GM12878 (cell line): ENCODE measurements at regions not wholly inside any gene's neighbourhood (a gene's known extent, or its start where the extent isn't known, plus 50 kb on each side); places are given as distances from the start of the nearest gene placed in this dataset.

Source experiments
- ATAC-seq: fragments of 200-7000 bp; cut with Tn5 transposase; 3 replicates; pipeline ENCODE4 v1.9.1; 2020; ENCODE audit warnings: mild to moderate bottlenecking, moderate library complexity
- BruUV-seq: library from RNA; stranded (reverse); fragments of 400-500 nt; replicated peaks from 2 replicates; lab custom pipeline; 2021; lab: Mats Ljungman, UMichigan
- CTCF ChIA-PET: fragments of 300-600 bp; sonication (Branson Sonifier 250); formaldehyde crosslinking; extraction: SDS; loops from one replicate; lab custom pipeline; 2021; ENCODE audit warnings: inconsistent platforms; lab: Yijun Ruan, JAX
- POLR2A ChIA-PET: fragments of 350-600 bp; formaldehyde crosslinking; extraction: SDS; loops from one replicate; lab custom pipeline; 2021; ENCODE audit warnings: inconsistent platforms; lab: Charles Lee
- RAD21 ChIA-PET: fragments of 300-600 bp; sonication (Branson Sonifier 250); formaldehyde crosslinking; loops from one replicate; lab custom pipeline; 2023; ENCODE audit warnings: antibody characterized with exemption; ENCODE audit not compliant: unreplicated experiment; lab: Charles Lee
- SMC1A ChIA-PET: fragments of 300-600 bp; sonication (Branson Sonifier 250); formaldehyde crosslinking; loops from one replicate; lab custom pipeline; 2023; ENCODE audit not compliant: unreplicated experiment, uncharacterized antibody; lab: Charles Lee
- DNase-seq: peaks from one replicate; pipeline ENCODE4 v3.0.0-alpha.2; 2011; ENCODE audit warnings: low read depth, low spot score
- FAIRE-seq: peaks from 3 replicates; lab custom pipeline; 2011; peaks lifted over from hg19 to GRCh38; lab: Jason Lieb, UNC
- H2AFZ ChIP-seq: 2 replicates; pipeline ENCODE4 v1.6.0; 2011; ENCODE audit warnings: low read depth, low read length, control low read depth; ENCODE audit not compliant: control insufficient read depth
- H3K27ac ChIP-seq: 2 replicates; pipeline ENCODE4 v1.5.1; 2011; ENCODE audit warnings: control low read depth; ENCODE audit not compliant: control insufficient read depth, insufficient read depth
- H3K27me3 ChIP-seq, 2 experiments: replicated peaks in 1 of 2; 2 replicates each; pipeline versions ENCODE4 v1.6.0 to v1.6.1; 2011; ENCODE audit warnings: low read length in 1 of 2; ENCODE audit not compliant: control insufficient read depth in 2 of 2, insufficient read depth in 2 of 2
- H3K36me3 ChIP-seq, 2 experiments: 2 replicates each; pipeline ENCODE4 v1.5.1; 2011; ENCODE audit warnings: low read length in 1 of 2; ENCODE audit not compliant: control insufficient read depth in 2 of 2, insufficient read depth in 2 of 2
- H3K4me1 ChIP-seq: 2 replicates; pipeline ENCODE4 v1.6.1; 2011; ENCODE audit warnings: mild to moderate bottlenecking, low read length, moderate library complexity, mixed read lengths; ENCODE audit not compliant: control insufficient read depth, insufficient read depth
- H3K4me2 ChIP-seq: 2 replicates; pipeline ENCODE4 v1.6.0; 2011; ENCODE audit warnings: control low read depth; ENCODE audit not compliant: control insufficient read depth, insufficient read depth
- H3K4me3 ChIP-seq: fragments of 200-600 bp; sonication (generic); 2 replicates; pipeline ENCODE4 v1.5.1; 2016
- H3K79me2 ChIP-seq: 2 replicates; pipeline ENCODE4 v1.6.0; 2011; ENCODE audit warnings: low read length; ENCODE audit not compliant: control insufficient read depth, insufficient read depth
- H3K9ac ChIP-seq: 2 replicates; pipeline ENCODE4 v1.8.0; 2011; ENCODE audit warnings: low read length, control low read depth, mixed read lengths; ENCODE audit not compliant: control insufficient read depth, insufficient read depth
- H3K9me3 ChIP-seq: replicated peaks from 3 replicates; pipeline ENCODE4 v1.5.1; 2011; ENCODE audit warnings: mild to moderate bottlenecking, low read length; ENCODE audit not compliant: control insufficient read depth, insufficient read depth
- H4K20me1 ChIP-seq: 2 replicates; pipeline ENCODE4 v1.6.0; 2011; ENCODE audit not compliant: control insufficient read depth, insufficient read depth
- BCL11A ChIP-seq: IDR thresholded peaks from 2 replicates; pipeline ENCODE4 v1.6.1; 2011; ENCODE audit warnings: low read depth, low read length
- CHD1 ChIP-seq: IDR thresholded peaks from 2 replicates; pipeline ENCODE4 v1.6.1; 2012; ENCODE audit warnings: low read depth, low read length, improper control_type of control experiment
- EP300 ChIP-seq, 2 experiments: fragments of 150-350 bp in 1 of 2; IDR thresholded peaks; 2 replicates each; pipeline ENCODE4 v1.6.1; 2011 to 2012; ENCODE audit warnings: low read depth in 2 of 2, low read length in 2 of 2, borderline replicate concordance in 1 of 2, improper control_type of control experiment in 1 of 2, inconsistent platforms in 1 of 2; ENCODE audit not compliant: control insufficient read depth in 1 of 2
- HCFC1 ChIP-seq: fragments of 150-350 bp; IDR thresholded peaks from 2 replicates; pipeline ENCODE4 v1.6.1; 2014; ENCODE audit warnings: low read length
- MEF2A ChIP-seq: IDR thresholded peaks from 2 replicates; pipeline ENCODE4 v1.6.1; 2011; ENCODE audit warnings: low read depth, mild to moderate bottlenecking, low read length, moderate library complexity; ENCODE audit not compliant: insufficient read depth
- PML ChIP-seq: IDR thresholded peaks from 2 replicates; pipeline ENCODE4 v1.6.1; 2012; ENCODE audit warnings: low read length, inconsistent platforms
- RAD21 ChIP-seq: IDR thresholded peaks from 2 replicates; pipeline ENCODE4 v1.6.1; 2011; ENCODE audit warnings: mild to moderate bottlenecking, low read depth, low read length, moderate library complexity; ENCODE audit not compliant: insufficient read depth
- TCF7 ChIP-seq: IDR thresholded peaks from 2 replicates; pipeline ENCODE4 v1.6.1; 2014; ENCODE audit warnings: antibody characterized with exemption, borderline replicate concordance
- WRNIP1 ChIP-seq: IDR thresholded peaks from 2 replicates; pipeline ENCODE4 v1.6.1; 2011; ENCODE audit warnings: low read depth, low read length, improper control_type of control experiment, borderline replicate concordance
- WGBS: methylation state at CpG from one replicate; pipeline ENCODE4 v1.1.6; 2016; ENCODE audit warnings: low lambda C conversion rate; ENCODE audit not compliant: insufficient replicate concordance, insufficient coverage; ENCODE audit errors: missing lambda C conversion rate; 5-methylcytosine and 5-hydroxymethylcytosine counted together
- in situ Hi-C: fragments of 300-500 bp; cut with MboI; formaldehyde crosslinking; loops from 9 replicates; pipeline ENCODE4 v1.14.3; 2018; ENCODE audit warnings: mixed read lengths
- intact Hi-C: fragments of 100-400 bp; cut with micrococcal nuclease; formaldehyde crosslinking; loops from one replicate; pipeline ENCODE4 v1.14.2; 2022; ENCODE audit not compliant: unreplicated experiment

GRCh38 chr2:65918760-65919187 is 486.4 kb upstream of the SPRED2 start:
- no peak overlapping the region for H3K27ac ChIP-seq
- ChIA-PET CTCF (no interaction called here), POLR2A (no interaction called here), RAD21 (interaction anchor here (0.5 kb wide), 1 partner anchor 278 kb away, joined by 3 read pairs; no protein-coding TSS in a partner anchor), SMC1A (interaction anchor here (0.6 kb wide), 1 partner anchor 62 kb away, joined by 3 read pairs; no protein-coding TSS in a partner anchor)
- 0% methylated on average over 3 of the region's 3 CpGs for WGBS
- no peaks in the 10 kb centered on the region for H3K79me2 ChIP-seq
- H4K20me1 ChIP-seq, result no peaks in the 10 kb centered on the region
- H3K36me3 ChIP-seq, result no peaks in the 10 kb centered on the region
- no peak overlapping the region for H3K4me2 ChIP-seq
- DNase-seq (no peak), ATAC-seq (no peak), FAIRE-seq (peak; percentile 35)
- no peak overlapping the region for H3K9ac ChIP-seq
- H3K27me3 ChIP-seq, result no peaks in the 10 kb centered on the region; a peak in 1 of 4 replicates
- H3K9me3 ChIP-seq, result no peaks in the 10 kb centered on the region
- no peak overlapping the region for H3K4me3 ChIP-seq
- no TSS peak for BruUV-seq
- in situ Hi-C loops, result no loop called here
- TF ChIP-seq MEF2A (no peak), RAD21 (peak; percentile 52; the same call in 1 of the 2 replicates), TCF7 (peak; percentile 59; the same call in 1 of the 2 replicates)
- intact Hi-C loops, result no loop called here
- no peaks in the 10 kb centered on the region for H3K4me1 ChIP-seq
- H2AFZ ChIP-seq, result no peak overlapping the region

GRCh38 chr2:65917986-65918385 is 485.6 kb upstream of the SPRED2 start:
- FAIRE-seq, result no peak
- no peaks in the 10 kb centered on the region for H4K20me1 ChIP-seq
- no peak for DNase-seq
- in situ Hi-C loops (no loop called here), intact Hi-C loops (no loop called here)
- POLR2A ChIA-PET, result no interaction called here
- no peak overlapping the region for H3K9ac ChIP-seq
- TF ChIP-seq EP300 (IDR thresholded peaks at IDR 0.05; ENCODE audit: borderline replicate concordance in 1 of 2, control insufficient read depth in 1 of 2, low read depth in 2 of 2, low read length in 2 of 2) (no peak), HCFC1 (no peak), CHD1 (no peak), PML (no peak), BCL11A (no peak), WRNIP1 (no peak)
- no peaks in the 10 kb centered on the region for H3K36me3 ChIP-seq
- no peaks in the 10 kb centered on the region for H3K4me1 ChIP-seq
- H3K27me3 ChIP-seq, result no peaks in the 10 kb centered on the region; a peak in 1 of 4 replicates
- BruUV-seq, result no TSS peak
- no peak overlapping the region for H3K27ac ChIP-seq
- H2AFZ ChIP-seq, result no peak overlapping the region
- CTCF ChIA-PET, result interaction anchor here (0.6 kb wide), 1 partner anchor 831 kb away, joined by 3 read pairs; no protein-coding TSS in a partner anchor
- no peak overlapping the region for H3K4me2 ChIP-seq
- SMC1A ChIA-PET, result no interaction called here
- H3K9me3 ChIP-seq, result no peaks in the 10 kb centered on the region
- H3K79me2 ChIP-seq, result no peaks in the 10 kb centered on the region
- H3K4me3 ChIP-seq, result no peak overlapping the region
- RAD21 ChIA-PET, result no interaction called here
- ATAC-seq, result no peak
- WGBS, result 30% methylated on average over 2 of the region's 2 CpGs
